ENCODE measurements at regions not wholly inside any gene's neighbourhood (a gene's known extent, or its start where the extent isn't known, plus 50 kb on each side); places are given as distances from the start of the nearest gene placed in this dataset.
A peak's percentile ranks its signal among the peaks of the same experiment; 100 is the strongest.
"Not testable (repeated sequence)": the region's sequence is repeated elsewhere in the genome, so short reads cannot be mapped to it uniquely, and the experiment has no call there.

DNA sequence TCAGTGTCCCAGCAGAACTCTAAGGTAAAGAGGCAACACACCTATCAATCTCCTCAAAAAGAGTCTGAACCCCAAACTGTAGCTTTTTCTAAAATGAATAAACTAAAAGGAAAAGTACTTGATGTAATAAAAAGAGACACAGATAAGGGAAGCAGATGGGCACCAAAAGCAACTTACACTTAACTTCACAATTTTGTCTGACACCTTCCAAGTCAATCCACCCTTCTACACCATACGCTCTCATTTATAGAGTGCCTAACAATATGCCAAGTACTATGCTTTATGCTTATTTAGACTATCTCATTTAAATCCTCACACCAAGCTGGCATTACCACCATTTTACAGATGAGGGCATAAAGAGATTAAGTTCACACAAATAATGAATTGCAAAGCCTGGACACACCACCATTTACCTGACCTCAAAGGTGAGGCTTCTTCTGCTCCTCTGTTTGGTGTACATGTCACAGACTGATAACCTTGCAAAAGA lies 90.6 kb upstream of the DST start:
- DNase-seq (ENCODE audit: low read depth) = no peak
- H3K4me3 ChIP-seq (ENCODE audit: low read length) = no peak overlapping the region
- TF ChIP-seq, protein P1, sequence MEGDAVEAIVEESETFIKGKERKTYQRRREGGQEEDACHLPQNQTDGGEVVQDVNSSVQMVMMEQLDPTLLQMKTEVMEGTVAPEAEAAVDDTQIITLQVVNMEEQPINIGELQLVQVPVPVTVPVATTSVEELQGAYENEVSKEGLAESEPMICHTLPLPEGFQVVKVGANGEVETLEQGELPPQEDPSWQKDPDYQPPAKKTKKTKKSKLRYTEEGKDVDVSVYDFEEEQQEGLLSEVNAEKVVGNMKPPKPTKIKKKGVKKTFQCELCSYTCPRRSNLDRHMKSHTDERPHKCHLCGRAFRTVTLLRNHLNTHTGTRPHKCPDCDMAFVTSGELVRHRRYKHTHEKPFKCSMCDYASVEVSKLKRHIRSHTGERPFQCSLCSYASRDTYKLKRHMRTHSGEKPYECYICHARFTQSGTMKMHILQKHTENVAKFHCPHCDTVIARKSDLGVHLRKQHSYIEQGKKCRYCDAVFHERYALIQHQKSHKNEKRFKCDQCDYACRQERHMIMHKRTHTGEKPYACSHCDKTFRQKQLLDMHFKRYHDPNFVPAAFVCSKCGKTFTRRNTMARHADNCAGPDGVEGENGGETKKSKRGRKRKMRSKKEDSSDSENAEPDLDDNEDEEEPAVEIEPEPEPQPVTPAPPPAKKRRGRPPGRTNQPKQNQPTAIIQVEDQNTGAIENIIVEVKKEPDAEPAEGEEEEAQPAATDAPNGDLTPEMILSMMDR (conservative IDR thresholded peaks at IDR 0.05; ENCODE audit: low read length) = no peak

DNA sequence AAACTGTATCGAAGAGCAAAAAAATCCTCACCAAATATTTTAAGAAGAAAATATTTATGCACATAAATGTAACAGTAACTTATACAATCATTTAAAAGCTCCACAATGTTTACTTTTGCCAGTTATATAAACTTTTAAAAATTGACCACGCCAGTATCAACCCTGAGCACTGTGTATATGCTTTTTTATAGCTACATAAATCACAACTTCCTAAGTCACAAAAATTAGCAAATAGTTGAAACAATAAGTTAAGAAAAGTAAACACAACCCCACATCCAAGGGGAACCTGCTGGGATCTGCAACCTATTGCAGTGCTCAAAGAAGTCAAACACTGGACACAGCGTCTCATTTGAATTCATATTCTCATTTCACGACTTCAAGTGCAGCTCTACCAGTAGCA lies 89.8 kb upstream of the DST start:
- no peak for DNase-seq (ENCODE audit: low read depth)
- TF ChIP-seq, protein P1 (conservative IDR thresholded peaks at IDR 0.05; ENCODE audit: low read length) = no peak
- no peak overlapping the region for H3K4me3 ChIP-seq (ENCODE audit: low read length)

DNA sequence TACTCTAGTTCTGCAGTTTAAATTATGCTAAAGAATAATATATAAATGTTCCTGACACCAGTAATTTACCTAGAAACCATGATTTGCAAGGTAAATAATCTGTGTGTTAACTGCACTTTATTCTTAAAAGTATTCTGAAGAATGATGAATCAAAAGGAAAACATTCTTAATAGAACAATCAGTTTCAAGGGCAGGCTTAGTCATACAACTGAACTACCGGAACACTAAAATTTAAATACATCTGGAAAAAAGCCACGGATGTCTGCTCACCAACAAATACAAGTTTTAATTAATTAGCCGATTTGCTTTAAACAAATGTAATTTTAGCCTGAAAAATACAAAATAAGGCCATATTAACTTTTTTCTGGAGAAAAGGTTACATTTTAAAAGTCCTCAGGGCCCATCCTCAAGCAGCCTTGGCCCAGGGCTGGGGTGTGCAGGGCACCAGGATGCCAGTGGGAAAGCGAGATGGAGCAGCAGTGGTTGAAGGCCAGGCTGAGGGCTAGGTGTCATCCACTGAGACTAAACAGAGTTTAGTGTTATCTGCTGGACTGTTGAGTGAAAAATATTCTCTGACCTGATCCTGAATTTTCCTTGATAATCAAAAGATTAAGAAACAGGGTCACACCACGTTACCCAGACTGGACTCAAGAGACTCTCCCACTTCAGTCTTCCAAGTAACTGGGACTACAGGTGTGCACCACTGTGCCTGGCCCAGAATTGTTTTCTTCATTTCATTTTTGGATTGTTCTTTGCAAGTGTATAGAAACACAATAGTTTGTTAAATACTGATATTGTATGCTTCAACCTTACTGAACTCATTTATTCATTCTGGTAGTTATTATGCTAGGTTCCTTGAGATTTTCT lies 88.2 kb upstream of the DST start:
- TF ChIP-seq, protein P1 (conservative IDR thresholded peaks at IDR 0.05; ENCODE audit: low read length) = no peak
- no peak overlapping the region for H3K4me3 ChIP-seq (ENCODE audit: low read length)
- DNase-seq (ENCODE audit: low read depth) = peak; percentile 70

DNA sequence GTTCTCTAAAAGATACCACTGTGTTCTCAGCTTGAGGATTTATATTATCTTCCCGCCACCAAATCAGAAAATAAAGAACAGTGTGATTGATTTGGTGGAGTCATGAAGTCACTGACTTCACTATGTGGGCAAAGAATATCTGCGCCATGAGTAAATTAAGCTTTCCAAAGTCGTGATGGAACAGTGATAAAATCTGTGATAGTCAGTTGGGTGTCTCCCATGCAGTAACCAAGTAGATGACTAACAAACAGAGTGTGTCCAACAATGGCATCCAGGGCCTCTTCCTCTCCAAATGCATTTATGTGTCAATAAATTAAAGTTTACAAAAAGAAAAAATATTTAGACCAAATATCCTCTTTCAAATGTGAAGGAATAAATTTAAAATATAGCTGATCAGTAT lies 87.0 kb upstream of the DST start:
- TF ChIP-seq, protein P1 (conservative IDR thresholded peaks at IDR 0.05; ENCODE audit: low read length) = no peak
- DNase-seq (ENCODE audit: low read depth) = peak; percentile 77
- no peak overlapping the region for H3K4me3 ChIP-seq (ENCODE audit: low read length)

DNA sequence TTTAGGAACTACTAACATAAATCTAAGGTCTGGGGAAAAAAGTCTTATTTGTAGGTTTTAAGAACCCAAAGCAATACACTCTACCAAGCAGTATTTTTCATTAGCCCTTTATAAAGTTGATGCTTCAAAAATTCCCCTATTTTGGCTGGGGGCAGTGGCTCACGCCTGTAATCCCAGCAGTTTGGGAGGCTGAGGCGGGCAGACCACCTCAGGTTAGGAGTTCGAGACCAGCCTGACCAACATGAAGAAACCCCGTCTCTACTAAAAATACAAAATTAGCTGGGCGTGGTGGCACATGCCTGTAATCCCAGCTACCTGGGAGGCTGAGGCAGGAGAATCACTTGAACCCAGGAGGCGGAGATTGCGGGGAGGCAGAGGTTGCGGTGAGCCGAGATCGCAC lies 86.5 kb upstream of the DST start:
- not testable (repeated sequence) for DNase-seq (ENCODE audit: low read depth); H3K4me3 ChIP-seq (ENCODE audit: low read length)

DNA sequence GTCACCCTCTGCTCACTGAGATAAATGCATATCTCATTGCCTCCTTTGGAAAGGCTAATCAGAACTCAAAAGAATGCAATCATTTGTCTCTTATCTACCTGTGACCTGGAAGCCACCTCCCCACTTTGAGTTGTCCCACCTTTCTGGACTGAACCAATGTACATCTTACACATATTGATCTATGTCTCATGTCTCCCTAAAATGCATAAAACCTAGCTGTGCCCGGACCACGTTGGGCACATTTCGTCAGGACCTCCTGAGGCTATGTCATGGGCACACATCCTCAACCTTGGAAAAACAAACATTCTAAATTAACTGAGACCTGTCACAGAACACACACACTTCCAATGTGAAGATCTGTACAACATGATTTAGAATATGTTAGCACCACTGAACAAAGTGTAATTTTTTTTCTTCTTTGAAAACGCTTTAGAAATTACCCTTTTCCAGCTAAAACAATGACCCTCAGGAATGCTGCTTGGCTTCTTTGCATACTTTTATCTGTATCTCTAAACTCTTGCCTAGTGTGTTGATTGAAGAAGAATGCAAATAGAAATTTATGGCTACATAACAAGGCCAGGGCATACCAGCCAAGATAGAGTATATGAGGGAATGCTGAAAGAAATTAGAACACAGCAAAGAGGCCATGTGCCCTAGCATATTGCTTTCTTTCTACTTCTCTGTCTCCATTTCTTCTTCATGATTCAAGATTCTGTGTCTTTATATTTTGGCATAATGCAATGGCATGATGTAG lies 84.6 kb upstream of the DST start:
- TF ChIP-seq, protein P1 (conservative IDR thresholded peaks at IDR 0.05; ENCODE audit: low read length) = no peak
- no peak overlapping the region for H3K4me3 ChIP-seq (ENCODE audit: low read length)
- peak; percentile 90 for DNase-seq (ENCODE audit: low read depth)

DNA sequence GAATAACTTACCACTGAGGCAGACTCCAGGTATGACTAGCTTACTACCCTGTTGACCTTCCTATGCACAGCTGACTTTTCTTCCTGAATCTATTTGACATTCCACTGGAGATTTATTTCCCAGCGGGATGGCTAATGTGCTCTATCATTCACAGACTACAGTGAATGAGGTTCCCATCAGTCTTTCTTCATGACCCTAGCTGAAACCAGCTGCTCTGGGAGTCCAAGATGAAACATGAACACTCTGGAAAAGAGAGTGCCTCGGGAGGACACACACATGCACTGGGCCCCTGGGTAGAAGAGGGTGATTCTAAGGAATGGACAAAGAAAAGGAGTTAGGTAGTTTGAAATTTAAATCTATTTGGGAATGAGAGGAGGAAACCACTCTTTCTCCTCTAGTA lies 82.6 kb upstream of the DST start:
- no peak overlapping the region for H3K4me3 ChIP-seq (ENCODE audit: low read length)
- TF ChIP-seq, protein P1 (conservative IDR thresholded peaks at IDR 0.05; ENCODE audit: low read length) = no peak

More for the DNA sequence above, 82.6 kb upstream of the DST start:
- DNase-seq (ENCODE audit: low read depth) = no peak
